NCI-H82 treated with DMSO at 0.1 percent for 48 hours (cell line): ENCODE measurements at regions not wholly inside any gene's neighbourhood (a gene's known extent, or its start where the extent isn't known, plus 50 kb on each side); places are given as distances from the start of the nearest gene placed in this dataset.
"Not testable (repeated sequence)": the region's sequence is repeated elsewhere in the genome, so short reads cannot be mapped to it uniquely, and the experiment has no call there.

Experiments used
- DNase-seq: peaks from one replicate; lab custom pipeline; 2025; ENCODE audit not compliant: unreplicated experiment; lab: John Stamatoyannopoulos, UW

DNA sequence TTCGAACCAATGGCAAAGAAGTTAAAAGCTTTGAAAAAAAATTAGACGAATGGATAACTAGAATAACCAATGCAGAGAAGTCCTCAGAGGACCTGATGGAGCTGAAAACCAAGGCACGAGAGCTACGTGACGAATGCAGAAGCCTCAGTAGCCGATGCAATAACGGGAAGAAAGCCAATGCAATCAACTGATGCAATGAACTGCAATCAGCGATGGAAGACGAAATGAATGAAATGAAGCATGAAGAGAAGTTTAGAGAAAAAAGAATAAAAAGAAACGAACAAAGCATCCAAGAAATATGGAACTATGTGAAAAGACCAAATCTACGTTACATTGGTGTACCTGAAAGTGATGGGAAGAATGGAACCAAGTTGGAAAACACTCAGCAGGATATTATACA lies 52.6 kb upstream of the MRPS30 start:
- DNase-seq: not testable (repeated sequence)

DNA sequence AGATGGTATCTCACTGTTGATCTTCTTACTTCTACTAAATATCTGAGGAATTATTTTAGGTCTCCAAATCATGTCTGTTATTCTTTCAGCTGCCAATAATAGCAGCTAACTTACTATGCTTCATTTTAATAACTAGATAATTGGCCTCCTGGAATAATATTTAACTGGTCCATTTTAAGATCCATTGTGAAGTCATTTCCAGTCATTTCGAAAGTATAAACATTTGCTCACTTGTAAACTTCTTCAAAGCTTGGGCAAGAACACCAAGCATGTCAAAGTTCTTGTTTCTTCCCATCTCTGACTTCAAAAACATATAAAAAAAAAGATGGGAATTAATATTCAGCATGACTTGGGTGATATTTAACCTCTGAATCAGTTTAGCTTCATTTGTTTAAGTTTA lies 61.4 kb upstream of the MRPS30 start:
- DNase-seq: no peak

DNA sequence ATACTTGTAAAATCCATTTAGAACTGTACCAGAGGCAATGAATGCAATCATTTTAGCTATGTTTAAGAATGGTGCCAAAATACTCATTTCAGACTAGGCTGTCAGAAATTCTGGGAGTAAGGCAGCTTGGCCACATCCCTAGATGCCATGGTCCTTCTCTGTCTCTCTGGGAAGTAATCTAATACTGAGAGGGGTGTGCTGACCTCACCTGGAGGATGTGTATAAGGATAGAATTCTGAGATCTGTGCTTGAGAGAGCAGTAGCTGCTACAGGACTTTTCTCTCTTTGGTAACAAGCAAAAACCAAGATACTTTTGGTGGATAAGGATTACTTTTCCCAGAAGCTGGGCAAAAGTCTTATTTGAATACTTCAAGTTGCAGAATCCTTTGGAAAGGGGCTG lies 68.1 kb upstream of the MRPS30 start:
- DNase-seq: no peak

DNA sequence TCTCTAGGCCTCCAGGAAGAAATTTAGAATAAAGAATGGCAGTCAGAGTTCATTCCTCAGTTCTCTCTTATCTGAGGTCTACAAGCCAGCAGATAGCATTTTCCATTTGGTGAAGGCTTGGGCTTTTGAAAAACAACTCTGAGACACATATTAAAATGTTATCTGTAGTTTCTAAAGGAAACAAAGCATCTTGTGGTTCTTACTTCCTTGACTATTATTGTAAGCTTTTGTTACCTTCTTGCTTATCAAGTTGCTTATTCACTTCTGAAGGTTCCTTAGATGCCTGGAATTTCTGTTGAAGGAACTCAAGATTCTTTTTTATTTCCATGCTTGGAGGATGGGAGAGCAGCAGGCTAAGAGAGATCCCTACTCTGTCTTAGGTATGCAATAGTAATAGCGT lies 79.2 kb upstream of the MRPS30 start:
- DNase-seq: no peak

DNA sequence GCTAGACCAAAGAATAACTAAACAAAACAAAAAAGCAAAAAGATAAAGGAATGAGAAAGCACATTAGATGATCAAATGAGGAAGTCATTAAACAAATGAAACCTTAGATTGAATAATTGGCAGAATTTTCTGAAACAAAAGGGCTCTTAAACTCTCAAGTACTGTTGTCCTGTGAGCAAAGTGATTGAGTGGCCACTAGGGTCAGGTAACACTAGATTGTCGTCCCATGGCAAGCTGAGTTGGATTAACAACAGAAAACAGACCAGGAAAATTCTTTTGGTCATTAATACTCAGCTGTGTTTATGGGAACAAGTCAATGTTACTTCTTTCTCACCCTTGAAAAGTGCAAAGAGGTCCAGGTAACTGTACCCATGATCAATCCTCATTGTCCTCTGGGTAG lies 81.6 kb upstream of the MRPS30 start:
- DNase-seq: no peak

DNA sequence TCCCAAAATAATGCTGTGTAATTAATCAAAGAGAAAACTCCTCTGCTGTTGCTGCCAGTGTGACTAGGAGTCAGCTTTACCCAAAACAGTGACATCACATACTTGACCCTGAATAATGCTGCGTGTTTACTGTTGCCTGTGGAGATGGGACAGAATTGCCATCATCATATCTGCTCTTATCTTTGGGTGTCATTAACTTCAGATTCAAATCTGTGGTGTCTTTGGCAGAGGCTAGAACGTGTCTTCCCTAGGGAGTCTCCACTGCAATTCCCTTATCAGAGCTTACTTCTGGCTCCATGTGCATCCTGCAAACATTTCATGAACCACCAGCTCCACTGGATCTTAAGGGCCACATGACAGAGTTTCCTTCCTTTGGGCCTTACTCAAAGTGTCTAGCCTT lies 88.9 kb upstream of the MRPS30 start:
- DNase-seq: no peak

DNA sequence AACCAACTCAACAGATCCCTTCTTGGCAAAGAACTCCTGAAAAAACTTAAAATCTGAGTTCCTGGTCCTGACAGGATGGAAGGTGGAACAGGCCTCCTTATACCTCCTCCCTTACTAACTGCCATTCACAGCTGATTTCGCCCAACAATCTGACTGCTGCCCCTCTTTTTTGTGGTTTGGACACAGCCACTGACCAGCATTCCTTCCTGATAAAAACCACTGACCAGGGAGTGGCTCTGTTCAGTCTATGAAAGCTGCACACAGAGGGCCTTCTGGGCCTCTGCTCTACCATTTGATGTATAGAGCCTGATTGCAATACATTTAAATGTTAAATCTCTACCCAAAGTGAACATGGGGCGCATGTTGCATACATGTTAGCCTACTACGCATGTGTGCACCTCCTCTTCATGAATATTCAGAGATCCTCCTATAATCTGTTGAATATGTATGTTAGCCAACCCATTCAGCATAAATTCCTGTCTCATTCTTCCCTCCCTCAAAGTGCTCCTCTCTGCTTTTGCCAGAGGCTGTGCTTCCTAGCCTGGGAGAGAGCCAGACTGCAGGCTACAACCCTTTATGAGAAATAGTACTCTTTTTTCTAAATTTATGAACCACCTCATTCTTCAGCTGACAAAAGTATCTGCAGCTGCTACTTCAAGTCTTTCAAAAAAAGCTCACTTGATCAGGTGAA lies 93.7 kb upstream of the MRPS30 start:
- no peak for DNase-seq

DNA sequence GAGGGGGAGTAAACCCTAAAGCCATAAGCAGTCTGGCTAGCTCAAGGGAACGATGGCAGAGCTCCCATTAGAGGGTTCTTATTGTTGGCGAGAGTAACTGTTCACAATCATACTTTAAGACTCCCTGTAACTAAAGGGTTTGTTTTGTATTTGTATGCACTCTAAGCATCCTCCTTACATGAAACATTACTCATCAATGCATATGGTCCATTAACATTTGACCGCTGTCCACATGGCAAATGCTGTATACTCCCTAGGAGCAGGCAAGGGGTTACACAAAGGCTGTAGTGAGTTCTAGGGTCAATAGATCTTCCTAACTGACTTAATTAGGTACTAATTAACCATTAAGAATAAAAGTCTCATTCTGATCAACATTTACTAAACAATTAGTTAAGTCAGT lies 95.3 kb upstream of the MRPS30 start:
- DNase-seq: no peak

DNA sequence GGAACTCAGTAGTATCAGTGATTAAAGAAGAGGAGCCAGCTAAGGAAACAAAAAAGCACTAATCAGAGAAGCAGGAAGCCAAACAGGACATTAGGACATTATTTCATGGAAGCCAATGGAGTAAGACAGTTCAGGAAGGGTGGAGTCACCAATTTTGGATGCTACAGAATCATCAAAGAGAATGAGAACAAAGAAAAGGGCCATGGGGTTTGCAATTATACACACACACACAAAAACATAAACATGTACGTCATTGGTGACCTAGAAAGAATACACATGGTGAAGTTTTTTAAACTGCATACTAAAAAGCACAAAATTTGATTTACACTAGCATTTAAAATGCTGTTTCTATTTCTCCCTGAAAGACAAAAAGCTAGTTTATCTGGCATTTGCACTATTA lies 96.8 kb upstream of the MRPS30 start:
- DNase-seq: no peak

DNA sequence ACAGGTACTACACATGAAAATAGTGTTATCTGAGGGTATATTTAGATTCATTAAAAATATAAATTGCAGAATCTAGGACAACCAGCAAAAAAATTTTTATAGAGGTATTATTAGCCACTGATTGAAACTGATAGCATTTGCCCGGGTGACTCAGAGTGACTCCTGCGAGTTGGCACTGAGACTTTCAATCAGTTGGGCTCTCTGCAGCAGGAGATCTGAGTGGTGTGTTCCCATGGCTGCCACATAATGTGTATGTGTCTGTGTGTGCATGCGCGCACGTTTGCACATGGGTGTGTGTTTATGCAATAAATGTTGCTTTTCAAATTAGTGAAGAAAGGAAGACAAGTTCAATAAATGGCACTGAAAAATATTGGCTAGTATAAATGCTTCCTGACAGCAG lies 100.1 kb upstream of the MRPS30 start:
- DNase-seq: no peak

DNA sequence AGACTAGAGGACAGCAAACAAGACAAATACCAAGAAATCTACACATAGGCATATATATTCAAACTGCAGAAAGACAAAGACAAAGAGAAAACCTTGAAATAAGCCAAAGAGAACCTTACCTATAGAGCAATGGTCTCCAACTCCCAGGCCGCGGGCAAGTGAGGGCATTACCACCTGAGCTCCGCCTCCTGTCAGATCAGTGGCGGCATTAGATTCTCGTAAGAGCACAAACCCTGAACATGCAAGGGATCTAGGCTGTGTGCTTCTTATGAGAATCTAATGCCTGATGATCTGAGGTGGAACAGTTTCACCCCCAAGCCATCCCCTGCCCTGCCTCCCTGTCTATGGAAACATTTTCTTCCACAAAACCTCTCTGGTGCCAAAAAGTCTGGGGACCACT lies 101.0 kb upstream of the MRPS30 start:
- no peak for DNase-seq

DNA sequence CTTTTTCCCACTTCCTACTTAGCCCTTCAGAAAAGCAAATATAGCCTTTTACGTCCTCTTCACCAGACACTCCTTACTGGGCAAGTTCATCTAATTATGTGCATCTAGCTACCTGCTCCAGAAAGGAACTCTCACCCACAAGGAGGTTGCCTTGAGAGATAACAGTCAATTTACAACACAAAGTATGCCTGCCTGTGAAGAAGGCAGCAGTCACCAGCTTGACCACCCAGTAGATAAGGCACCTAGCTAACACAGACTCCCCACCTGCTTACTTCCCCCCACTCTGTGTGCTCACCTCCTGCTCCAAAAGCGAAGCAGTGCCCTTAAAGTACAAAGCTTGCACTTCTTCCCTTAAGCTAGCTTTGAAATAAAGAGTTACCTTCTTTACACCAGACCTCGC lies 111.7 kb upstream of the MRPS30 start:
- no peak for DNase-seq

DNA sequence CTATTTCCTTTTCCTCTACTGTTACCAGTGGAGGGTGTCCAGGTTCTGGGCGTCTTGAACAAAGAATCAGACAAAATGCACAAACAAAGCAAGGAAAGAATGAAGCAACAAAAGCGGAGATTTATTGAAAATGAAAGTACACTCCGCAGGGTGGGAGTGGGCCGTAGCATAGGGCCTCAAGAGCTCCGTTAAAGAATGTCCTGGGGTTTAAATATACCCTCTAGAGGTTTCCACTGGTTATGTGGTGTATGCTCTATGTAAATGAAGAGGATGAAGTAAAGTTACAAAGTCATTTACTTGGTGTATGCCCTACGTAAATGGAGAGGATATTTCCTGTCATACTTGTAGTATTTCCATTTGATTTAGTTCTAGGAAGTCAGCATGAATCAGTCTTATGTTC lies 113.5 kb upstream of the MRPS30 start:
- no peak for DNase-seq

DNA sequence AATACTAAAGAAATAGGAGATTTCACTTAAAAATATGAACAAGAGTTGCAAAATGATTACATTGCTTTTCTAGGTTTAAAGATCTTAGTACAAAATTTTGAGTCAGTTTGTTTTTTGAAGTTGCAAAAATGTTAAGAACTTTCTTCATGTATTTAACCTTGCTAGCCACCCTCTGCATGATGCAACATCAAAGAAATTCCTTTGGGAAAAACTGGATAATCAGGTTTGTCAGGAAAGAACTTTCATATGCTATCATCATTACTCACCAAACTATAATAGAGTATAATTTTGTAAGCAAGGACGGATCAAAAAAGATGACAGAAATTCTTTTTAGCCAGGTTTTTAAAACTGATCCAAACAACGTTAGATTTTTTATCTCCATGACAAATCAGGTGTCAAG lies 116.9 kb upstream of the MRPS30 start:
- no peak for DNase-seq

DNA sequence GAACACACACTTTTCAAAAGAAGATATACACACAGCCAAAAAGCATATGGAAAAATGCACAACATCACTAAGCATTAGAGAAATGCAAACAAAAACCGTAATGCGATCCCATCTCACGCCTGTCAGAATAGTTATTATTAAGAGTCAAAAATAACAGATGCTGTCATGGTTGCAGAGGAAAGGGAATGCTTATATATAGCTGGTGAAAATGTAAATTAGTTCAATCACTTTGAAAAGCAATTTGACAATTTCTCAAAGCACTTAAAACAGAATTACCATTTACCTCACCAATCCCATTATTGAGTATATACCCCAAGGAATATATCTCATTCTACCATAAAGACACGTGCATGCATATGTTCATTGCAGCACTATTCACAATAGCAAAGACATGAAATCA lies 126.8 kb upstream of the MRPS30 start:
- DNase-seq: no peak

DNA sequence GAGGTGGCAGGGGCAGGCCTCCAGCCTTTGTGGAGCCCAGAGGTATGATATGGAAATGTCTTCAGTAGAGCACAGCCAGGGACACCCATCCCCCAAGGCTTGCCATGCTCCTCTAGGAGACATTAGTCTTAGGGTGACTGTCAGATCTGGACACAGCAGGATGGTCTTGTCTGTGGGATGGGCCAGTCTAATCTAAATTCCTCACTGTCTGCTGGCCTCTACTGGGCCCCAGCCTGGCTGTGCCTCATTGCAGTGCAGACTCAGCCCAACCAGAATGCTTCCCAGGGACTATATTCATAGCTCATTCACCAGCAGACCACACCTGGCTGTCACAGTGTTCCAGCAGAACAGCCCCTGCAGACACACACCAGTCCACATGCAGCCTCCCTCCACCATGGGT lies 129.5 kb upstream of the MRPS30 start:
- no peak for DNase-seq

DNA sequence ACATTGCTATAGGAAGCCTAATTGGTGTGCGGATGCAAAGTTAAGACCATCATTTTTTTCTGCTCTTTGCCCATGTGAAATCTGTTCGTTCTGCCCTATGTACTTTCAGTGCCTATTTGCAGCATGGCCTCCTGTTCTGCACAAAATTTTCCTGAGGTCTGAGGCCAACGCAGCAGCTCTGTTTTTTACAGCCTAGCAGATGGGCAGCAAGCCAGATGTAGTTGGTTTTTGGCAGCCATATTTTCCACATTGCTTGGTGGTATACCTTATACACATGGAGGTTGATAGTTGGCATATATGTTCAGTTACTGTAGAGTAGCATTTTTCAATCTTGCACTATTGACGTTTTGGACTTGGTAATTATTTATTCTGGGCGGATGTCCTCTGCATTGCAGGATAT lies 133.5 kb upstream of the MRPS30 start:
- no peak for DNase-seq

DNA sequence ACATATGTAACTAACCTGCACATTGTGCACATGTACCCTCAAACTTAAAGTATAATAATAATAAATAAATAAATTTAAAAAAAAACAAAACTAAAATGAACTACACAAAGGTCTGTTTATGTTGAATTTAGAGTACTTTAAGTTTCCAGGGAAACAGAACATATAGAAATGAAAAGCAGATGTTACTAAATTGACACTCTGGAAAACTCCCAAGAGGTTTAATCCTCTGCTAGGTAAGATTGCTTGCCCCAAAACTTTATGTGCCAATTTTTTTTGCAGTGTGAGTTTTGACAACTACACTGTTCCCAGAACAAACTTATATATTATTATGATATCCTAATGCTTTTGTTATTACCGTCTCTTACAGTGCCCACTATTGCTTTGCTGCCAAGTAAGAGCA lies 134.3 kb upstream of the MRPS30 start:
- no peak for DNase-seq

DNA sequence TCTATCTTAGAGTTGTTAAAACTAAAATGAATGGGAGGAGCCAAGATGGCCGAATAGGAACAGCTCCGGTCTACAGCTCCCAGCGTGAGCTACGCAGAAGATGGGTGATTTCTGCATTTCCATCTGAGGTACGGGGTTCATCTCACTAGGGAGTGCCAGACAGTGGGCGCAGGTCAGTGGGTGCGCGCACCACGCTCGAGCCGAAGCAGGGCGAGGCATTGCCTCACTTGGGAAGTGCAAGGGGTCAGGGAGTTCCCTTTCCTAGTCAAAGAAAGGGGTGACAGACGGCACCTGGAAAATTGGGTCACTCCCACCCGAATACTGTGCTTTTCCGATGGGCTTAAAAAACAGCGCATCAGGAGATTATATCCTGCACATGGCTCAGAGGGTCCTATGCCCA lies 140.3 kb upstream of the MRPS30 start:
- DNase-seq: not testable (repeated sequence)

DNA sequence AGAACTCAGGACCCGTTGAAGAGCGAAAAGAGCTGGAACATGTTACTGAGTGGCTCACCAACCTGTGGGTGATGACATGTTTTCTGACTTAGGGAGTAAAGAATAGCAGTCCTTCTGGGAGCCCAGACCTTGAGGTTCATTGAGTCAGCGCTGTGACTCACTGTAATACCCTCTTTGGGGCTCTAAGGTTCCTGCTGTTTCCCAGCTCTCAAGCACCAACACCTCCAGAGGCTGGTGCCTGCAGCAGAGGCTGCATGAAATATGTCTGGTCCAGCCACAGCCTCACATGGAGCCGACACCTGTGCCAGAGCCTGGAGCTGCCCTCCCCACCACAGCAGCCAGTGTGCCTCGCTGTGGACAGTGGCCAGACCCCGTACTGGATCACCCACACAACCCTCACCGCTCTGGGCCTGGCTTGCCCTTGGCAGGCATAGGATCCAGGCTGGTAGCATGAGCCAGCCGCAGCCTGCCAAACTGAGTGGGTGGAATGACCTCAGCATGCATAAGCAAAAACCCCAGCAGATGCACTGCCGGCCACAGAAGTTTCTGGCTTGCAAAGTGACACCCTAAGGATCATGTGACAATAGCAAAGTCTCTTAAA lies 143.5 kb upstream of the MRPS30 start:
- no peak for DNase-seq

DNA sequence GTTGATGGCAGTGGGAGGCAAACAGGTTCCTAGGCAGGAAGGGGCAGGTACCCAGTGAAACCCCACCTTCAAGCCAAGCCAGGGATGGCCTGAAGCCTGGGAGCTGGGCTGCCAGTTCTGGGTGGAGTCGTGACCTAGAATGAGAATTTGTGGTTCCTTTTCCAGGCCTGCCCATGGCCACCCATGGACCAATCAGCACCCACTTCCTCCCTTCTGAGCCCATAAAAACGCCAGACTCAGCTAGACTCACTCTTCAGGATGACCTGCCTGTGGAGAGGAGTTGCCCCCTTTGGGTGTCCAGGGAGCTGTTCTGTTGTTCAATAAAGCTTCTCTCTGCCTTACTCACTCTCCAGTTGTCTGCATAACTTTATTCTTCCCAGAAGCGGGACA lies 144.0 kb upstream of the MRPS30 start:
- no peak for DNase-seq

DNA sequence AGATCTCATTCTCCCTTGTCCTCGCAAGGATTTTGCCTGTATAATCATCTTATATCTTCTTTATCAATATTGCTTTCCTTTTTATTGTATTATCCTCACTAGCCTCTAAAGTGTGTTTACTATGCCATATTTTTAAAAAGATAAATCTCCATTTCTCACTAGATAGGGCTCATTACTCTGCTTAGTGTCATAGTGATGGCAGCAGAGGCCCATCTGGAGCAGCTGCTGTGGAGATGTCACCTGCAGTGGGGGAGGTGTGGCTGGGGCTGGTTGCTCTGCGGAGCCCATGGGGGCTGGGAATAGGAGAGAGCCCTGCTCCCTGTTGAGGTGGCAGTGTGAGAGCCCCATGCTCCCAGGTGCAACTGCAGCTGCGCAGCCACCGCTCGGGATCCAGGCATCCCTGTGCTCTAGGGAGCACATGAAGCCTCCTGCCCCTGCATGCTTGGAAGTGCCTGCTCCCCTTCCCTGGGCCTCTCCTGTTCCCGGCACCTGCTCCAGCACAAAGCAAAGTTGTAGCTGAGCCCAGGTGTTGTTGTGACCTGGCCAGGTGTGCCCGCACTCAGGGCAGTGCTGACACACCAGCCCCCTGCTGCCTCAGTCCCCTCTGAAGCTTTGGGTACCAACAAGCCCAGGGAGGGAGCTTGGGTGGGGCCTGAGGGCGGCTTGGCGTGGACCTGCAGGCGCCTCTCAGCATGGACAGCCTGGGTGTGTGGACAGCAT lies 144.6 kb upstream of the MRPS30 start:
- DNase-seq: no peak

DNA sequence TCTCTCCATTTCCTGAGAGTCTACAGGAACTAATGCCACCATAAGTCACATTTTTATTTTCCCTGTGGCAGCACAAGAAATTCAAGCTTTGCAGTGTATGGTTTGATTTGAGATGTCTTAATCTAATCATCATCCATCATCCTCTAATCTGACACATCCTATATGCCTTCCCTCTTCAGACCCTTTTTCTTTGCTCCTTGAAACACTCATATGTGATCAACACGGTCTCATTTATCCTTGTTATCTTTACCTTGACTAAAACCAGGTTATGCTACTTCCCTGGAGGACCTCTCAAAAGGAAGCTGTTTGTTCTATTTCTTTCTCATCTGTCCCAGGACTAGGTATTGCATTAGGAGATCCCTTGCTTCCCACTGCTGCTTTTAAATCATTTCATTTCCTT lies 146.9 kb upstream of the MRPS30 start:
- no peak for DNase-seq
